ENCODE measurements at regions not wholly inside any gene's neighbourhood (a gene's known extent, or its start where the extent isn't known, plus 50 kb on each side); places are given as distances from the start of the nearest gene placed in this dataset.

DNA sequence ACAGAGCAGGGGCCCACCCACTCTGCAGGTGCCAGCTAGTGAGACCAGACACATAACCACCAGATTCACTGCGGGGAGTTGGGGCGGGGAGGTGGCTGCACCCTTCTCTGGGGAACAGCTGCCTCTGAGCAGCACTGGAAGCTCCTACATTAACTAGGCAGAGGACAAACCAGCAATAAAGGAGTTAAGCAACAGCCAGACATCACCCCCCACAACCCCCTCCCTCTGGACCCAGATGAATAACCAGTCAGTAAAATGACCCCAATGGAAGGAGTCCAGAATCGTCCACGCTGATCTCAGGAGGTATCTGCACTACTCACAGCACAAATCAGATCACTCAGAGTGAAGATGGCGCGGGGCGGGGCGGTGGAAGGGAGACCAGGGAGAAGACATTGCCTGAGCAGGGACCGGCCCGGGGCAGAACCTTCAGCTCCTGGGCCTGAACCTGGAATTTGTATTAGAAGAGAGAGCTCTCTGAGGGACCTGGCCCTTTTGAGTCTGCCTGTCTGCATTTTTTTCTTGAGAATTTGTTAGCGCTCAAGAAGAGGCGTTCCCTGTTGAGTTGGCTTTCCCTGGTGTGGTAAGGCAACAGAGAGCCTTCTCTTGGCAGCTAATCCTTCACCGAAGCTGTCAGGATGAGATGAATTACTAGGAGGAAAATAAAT is 125.5 kb upstream of the NCAM1 start:
- DNase-seq, result no peak

DNA sequence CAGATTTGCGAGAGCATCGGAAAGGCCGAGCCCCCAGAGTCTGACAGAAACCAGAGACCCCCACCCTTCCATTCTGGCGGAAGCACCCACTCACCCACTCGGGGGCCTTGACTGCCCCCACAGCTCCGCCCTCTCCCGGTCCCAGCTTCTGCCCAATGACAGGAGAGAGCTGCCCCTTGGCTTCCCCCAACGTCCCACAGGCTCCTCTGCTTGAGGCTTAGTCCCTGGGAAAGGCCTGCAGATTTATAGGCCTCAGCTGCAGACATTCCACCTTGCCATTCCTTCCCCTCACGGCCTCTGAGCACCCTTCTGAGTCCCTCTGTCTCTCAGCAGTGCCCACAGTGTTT is 125.0 kb upstream of the NCAM1 start:
- DNase-seq, result no peak

DNA sequence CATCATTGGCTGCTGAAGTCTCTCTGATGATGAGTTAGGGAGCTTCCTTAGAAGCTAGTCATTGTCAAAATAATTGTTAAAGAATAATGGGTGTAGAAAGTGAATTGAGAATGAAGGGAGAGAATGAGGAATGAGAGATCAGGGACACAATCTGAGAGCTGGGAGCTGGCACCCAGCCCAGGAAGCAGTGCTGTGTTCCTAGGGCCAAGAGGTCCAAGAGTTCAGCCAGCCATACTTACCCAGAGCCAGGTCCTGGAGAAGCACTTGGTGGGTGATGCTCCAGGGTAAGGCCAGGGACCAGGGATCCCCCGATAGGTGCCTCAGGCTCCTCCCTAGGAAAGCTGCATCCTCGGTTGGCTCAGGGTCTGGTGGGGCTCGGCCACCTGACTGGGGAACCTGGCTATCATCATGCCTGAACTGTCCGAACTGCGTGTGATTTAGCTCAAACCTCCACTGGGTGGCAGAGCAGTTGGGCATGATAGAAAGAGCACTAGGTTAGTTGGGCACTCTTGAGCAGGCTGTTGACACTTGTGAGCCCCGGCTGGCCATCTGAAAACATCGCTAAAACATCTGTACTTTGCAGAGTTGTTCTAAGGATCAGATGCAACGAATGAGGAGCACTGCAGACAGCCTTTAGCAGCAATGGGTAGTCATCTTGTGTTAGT is 123.9 kb upstream of the NCAM1 start:
- DNase-seq, result peak; percentile 47 to 88

DNA sequence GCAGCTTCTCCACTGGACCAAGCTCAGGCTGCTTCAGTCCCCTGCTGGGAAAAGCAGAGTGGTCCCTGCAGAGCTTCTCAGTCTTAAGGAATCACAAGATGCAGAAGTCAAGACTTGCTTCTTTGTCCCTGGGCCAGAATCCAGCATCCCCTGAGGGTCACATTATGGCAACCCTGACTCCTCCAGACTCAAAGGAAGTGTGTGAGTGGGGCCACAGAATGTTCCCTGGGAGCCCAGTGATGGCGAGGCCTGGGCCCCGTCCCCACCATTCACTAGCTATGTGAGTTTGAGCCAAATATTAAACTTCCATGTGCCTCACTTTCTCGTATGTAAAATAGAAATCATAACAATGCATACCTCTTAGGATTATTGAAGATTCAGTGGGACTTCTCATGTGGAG is 122.2 kb upstream of the NCAM1 start:
- DNase-seq, result no peak

DNA sequence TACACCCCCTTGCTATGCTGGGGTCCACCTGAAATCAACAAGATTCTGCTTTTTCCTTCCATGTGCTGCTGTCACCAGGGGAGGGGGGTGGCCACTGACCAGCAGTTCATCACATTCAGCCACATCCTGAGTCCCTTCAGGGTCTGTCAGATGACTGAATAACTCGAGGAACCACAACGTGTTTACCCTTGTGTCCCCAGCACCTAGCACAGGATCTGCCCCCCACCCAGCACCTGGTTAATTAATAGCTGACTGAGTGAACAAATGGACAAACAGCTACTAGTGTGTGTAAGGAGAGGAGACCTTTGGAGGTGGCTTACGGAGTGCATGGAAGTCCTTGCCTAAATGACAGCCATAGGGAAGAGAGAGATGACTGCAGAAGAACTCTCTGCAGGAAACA is 119.5 kb upstream of the NCAM1 start:
- DNase-seq, result no peak

DNA sequence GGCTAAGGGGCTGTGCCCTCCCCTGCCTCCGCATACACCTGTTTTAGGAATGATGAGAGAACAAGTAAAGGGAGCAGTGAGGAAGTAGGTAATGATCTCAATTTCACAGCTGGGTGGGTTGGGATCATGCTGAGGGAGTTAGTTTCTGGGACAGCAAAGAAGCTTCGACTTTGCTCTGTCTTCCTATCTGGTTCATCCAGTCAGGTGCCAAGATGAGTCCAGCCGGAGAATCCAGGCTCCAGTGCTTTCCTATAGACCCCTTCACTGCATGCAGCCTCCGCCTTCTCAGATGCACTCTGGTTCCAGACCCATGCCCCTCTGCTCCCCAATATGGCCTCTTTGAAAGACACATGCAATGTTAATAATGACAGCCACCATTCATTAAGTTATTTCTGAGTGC is 119.1 kb upstream of the NCAM1 start:
- DNase-seq, result no peak

DNA sequence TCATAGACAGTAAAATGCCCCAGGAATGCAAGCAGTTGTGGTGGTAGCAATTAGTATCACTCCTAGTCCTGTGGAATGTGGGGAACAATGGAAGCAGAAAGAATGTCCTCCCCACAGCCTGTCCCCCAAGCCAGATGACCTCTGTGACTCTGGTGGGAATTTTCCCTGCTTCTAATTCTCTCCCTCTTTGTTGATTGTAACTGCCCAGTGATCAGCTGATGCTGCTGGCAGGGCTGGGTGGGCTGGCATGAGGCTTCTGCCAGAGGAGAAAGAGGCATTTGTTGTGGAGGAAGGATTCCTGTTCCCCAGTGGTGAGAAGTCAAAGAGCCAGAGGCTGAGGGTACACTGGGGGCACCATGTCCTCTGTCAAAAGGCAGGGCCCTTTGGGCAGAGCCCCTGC is 116.7 kb upstream of the NCAM1 start:
- DNase-seq, result no peak

DNA sequence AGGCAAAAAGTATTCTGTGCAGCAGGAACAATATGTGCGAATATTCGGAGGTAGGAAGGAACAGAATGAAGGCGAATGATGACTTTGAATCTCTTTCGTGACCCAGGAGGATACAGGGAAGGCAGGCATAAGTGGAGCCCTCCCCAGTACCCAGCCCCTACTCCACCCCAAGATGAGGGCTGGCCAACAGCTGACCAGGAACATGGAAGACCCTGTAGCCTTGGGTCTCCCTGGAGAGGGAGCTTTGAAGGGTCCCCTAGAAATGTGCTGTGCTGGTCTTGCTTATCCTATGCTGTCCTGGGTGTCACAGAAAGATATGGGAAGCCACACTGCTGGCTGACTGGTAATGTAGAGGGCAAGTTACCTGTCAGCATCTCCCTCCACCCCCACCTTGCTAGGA is 113.7 kb upstream of the NCAM1 start:
- no peak for DNase-seq

DNA sequence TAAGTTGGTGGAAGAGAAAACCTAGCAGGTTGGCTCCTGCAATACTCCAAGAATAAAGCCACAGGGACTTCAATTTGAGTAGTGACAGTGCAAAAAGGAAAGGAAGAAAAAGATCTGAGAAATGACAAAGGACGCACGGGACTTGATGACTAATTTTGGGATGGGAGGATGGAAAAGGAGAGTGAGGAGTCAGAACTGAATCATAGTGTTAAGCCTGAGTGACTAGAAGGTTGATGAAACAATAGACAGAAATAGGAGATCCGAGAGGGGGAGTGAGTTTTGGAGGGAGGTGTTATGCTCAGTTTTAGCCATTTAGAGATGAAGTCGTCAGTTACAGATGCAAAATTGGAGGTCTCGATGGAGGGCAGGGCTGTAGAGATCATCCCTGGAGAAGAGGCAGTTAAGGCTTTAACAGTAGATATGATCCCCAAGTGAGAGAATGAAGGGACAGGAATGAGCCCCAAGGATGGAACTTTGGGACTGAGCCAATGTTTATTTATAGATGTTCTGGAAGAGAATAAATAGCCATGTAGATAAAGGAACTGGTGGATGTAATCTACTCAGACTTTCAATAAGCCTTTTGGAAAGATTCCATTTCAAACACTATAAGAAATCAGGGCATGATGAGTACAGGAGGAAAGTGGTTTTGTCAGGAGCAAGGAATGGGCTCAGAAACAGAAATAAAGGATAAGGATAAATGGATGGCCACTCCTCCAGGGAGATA is 108.9 kb upstream of the NCAM1 start:
- no peak for DNase-seq

DNA sequence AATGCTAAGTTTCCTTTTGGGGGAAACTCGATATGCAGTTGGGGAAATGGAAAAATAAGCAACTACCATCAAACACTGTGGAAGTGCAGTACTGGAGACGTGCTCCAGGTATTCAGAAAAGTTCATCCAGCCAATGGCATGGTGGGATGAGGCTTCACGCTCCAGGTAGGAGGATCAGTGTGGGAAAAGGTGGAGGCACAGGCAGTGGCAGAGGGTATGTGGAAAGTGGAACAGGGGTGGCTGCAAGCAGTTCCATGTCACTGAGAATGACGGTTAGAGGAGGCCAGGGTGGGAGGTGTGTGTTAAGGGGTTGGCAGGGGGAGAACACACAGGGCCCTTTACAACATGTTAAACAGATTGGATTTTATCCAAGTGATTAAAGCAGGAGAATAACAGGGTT is 105.1 kb upstream of the NCAM1 start:
- DNase-seq, result no peak

DNA sequence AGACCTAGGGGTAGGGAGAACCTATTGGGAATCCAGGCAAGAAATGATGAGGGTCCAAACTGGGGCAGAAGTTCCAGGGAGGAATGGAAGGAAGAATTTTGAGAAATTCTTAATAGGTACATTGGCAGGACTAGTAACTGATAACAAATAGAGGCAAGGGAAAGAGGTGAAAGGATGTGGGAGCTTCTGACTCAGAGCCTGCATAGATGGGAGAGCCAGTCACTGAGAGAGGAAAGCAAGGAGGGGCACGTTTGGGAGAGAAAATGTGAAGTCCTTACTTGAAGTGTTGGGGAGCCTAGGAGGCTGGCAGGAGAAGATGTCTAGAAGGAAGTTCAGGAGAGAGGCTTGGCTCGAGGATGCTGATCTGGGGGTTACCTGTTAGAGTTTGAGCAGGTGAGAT is 104.6 kb upstream of the NCAM1 start:
- no peak for DNase-seq

DNA sequence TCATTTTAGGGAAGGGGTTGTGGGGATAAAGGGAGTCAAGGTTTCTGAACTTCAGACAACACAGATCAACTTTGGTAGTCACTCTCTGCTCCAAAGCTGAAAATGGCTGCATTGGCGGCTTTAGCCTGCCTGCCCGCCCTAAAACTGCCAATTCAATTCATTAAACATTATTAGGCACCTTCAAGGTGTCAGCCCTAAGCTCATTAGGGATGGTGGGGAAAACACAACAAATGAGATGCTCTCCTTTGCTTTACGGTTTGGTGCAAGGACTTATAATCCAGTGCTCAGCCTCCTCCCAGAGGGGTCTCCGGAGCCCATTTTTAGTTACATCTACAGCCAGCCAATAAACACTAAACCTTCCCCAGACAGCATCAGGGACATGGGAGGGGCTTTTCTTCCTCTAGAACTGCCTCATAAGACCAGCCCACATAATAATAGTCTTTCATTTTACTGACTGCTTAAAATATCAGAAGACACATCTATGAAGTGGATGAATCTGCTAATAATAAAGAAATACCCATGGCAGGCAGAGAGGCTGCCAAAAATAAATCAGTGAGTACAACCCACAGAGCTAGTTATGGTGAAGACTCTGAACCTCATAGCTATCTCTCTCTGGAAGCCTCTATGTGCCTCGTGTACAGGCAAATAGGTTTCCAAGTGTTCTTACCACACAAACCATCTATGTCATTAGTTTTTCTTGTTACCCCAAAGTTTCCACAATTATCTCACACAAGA is 102.8 kb upstream of the NCAM1 start:
- no peak for DNase-seq

DNA sequence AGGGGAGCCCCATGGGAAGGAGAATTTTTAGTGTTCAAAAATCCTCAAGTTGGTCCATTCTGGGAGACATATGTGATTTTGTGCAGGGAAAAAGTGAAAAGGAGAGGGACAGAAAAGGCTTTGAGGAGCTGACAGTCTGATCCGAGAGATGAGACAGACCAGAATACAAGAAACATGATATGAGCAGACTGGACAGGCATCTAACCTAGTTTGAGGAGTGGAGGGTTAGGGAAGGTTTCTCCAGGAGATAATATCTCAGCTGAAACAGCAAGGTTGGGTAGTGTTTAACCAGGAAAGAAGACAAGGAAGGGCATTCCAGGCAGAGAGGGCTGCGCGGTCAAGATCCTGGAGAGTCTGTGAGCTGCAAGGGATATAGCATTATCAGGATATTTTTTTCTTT is 101.4 kb upstream of the NCAM1 start:
- no peak for DNase-seq

DNA sequence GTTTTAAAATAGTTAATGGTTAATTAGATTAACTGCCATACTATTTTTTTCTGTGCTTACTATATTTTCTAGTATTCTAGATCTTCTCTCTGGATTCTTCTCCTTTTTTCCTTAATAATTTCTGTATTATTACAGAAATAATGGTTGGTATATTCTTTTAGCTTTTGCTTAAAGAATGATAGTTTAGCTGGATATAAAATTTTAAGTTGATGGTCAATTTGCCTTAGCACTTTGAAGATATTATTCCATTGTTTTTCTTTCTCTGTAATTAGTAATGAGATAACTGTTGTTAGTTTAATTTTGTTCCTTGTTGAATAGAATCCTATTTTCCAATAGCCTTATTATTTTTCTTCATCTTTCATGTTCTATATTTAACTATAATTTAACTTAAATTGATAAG is 99.9 kb upstream of the NCAM1 start:
- DNase-seq, result no peak

DNA sequence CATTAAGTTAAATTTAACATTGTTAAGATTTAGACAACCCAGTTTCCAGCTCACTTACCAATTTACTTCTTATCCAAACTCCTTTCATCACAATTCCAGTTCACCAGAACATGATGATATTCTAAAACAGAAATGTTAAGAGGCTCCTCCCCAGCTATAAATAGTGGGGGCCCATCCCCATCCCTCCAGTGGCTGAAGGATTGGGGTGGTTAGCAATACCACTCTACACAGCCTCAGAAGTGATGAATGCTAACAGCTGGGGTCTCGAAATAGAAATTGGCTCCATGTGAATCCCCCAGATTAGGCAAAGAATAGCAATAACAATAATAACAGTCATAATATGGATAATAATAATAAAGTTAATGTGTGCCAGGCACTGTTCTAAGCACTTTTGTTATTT is 97.9 kb upstream of the NCAM1 start:
- no peak for DNase-seq

DNA sequence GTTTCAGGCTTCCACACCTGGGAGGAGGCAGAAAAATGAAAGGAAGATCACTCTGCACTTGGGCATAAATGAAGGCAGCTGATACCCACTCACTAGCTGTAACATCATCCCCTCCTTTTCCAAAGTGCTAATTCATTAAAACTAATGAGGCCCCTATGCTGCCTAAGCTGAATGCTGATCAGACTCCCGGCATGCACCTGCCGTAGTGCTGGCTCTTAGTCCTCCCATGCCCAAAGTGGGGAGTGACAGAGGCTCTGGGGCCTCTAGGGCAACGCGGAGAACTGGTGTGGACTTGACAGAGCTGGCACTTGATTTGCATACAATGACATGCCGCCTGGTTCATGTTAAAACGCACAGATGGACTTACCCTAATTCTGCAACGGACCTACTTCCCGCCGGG is 96.5 kb upstream of the NCAM1 start:
- DNase-seq, result peak; percentile 55 to 87

DNA sequence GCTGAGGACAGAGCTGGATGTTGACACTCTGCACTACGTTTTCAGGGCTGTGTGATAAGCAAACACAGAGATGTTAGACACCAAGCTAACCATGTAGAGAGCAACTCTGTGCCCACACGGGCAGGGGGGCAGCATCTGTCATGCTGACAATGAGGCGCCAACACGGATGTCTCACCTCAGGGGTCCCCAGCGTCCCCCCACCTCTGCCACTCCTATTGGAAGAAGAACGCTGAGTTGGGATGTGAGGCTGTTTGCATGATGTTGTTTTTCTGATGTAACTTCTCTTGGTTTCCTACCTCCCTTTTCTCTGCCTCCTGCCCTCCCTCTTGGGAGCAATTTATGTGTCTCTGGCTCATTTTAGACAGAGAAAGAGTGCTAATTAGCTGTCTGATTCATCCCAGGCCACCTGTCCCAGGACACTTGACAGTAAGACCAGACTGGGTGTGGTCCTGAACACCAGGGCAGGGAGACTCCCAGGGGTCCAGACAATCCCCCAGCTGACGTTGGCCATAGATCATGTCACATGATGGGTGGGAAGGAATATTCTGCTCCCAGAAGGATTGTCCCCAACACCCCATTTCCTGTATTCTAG is 89.2 kb upstream of the NCAM1 start:
- DNase-seq, result peak in 1 of 2 experiments; percentile 15

DNA sequence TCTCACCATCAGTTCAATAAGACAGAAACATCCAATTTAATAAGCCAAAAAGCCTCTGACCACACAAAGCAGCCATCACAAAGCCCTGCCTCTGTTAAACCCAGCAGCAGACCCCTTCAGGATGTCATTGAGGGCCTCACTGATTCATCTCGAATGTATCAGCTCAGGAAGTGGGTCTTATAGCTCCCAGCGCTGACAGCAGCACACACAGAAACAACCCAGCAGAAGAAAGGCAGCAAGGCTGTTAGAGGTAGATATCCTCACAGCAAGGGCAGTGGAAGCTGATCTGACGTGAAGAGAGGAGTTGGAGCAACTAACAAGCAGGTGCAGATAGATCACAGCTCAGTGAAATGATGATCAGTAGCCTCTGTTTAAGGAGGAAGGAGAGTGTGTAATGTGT is 86.2 kb upstream of the NCAM1 start:
- DNase-seq, result no peak

DNA sequence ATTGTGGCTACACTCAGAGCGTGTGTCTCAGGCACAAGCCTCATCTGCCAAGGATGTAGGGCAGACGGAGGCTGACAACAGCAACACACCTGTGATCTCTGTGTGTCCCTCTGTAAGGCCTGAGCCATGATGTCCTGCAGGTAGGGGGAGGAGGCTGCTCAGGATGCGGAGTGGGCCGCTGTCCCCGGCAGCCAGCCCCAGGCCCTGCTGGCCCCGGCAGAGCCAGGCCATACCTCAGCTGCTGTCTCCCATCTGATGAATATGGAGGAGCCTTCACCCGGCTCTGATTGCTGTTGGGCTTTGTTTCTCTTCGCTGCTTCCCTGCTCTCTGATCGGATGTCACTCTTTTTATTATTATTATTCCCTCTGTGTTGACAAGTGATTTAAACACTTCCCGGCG is 83.6 kb upstream of the NCAM1 start:
- DNase-seq, result peak in 1 of 2 experiments; percentile 28

DNA sequence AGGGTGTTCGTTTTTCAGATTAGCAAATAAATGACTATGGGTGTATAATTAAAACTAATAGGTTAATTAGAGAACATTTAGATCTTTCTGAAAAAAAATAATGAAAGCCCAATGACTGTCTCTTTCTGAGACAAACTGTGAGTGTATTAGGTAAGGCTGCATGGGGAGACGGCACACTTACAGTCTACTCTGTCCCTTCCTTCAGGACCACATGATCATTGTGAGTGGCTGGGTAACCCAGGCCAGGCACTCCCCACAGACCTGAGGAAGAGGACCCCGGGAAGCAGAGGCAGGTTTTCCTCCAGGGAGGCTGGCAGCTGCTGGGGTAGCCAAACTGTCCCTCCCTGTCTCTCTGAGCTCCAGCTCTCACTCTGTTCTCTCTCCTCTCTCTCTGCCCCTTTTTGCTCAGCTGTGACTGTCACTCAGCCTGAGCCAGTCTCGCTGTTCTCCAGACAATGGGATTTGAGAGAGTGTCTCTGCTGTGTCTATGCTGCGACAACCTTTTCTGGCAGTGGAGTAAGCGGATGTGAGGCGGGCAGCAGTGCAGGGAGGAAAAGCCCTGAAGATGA is 83.1 kb upstream of the NCAM1 start:
- no peak for DNase-seq

DNA sequence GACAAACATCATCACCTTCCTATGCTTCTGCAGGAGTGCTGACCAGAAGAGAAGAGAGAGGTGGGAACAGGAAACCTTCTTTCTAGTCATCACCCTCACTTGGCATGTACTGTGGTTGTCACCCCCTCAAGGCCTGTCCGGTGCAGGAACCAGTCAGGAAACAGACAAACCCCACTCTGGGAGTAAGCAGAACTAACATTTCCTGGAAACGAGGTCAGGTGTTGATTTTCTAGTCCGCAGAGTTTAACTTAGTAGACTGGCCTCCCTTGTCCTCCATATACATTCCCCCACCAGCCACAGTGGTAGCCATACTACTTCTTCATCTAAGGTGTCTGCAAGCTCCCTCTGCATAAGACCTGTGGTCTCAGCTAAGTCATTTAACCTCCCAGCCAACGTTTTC is 80.7 kb upstream of the NCAM1 start:
- no peak for DNase-seq

DNA sequence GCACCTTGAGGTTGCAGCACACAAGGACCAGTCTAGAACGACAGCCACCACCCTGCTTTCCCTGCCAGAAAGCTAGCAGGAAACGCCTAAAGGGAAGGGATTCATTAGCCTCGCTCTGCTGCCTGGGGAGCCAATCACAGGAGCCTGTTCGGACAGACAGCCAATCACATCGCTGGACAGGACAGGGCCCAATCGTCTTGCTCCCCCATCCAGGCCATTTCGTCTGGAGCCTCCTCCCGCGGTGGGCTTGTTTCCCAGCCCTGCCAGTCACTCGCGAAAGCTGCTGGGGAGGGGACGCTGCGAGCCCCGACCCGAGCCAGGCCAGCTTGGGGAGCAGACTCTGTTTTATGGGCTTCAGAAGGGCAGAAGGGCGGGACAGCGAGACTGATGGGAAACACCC is 79.8 kb upstream of the NCAM1 start:
- DNase-seq, result peak; percentile 79 to 94
